CD14-positive monocyte (primary cell): ENCODE measurements at regions not wholly inside any gene's neighbourhood (a gene's known extent, or its start where the extent isn't known, plus 50 kb on each side); places are given as distances from the start of the nearest gene placed in this dataset.

Source experiments
- DNase-seq, 3 donors: peaks; one replicate each; pipeline ENCODE4 v3.0.0-alpha.2; 2011 to 2022
- H2AFZ ChIP-seq: 2 replicates; pipeline ENCODE4 v1.6.0; 2012; ENCODE audit warnings: mild to moderate bottlenecking, low read depth, low read length, inconsistent platforms; ENCODE audit not compliant: insufficient read depth, poor library complexity, severe bottlenecking
- H3K27ac ChIP-seq, 2 donors: 1 replicate in 1 of 2; 2 replicates in 1 of 2; pipeline ENCODE4 v1.5.1; 2012 to 2013; ENCODE audit warnings: low read length in 2 of 2, control low read depth in 1 of 2, inconsistent platforms in 1 of 2, low read depth in 1 of 2, mild to moderate bottlenecking in 1 of 2
- H3K27me3 ChIP-seq, 2 donors: one replicate each; pipeline versions ENCODE4 v1.6.0 to v1.6.1; 2011 to 2013; ENCODE audit warnings: low read length in 2 of 2; ENCODE audit not compliant: control insufficient read depth in 2 of 2, insufficient read depth in 2 of 2
- H3K36me3 ChIP-seq, 2 donors: replicated peaks in 1 of 2; 1 replicate in 1 of 2; 2 replicates in 1 of 2; pipeline versions ENCODE4 v1.5.1 to v1.6.1; 2012 to 2013; ENCODE audit warnings: low read length in 2 of 2, control low read depth in 1 of 2, inconsistent platforms in 1 of 2, mild to moderate bottlenecking in 1 of 2; ENCODE audit not compliant: insufficient read depth in 2 of 2, control insufficient read depth in 1 of 2
- H3K4me1 ChIP-seq, 2 donors: 1 replicate in 1 of 2; 2 replicates in 1 of 2; pipeline versions ENCODE4 v1.5.1 to v1.6.1; 2012 to 2013; ENCODE audit warnings: low read length in 2 of 2, control low read depth in 1 of 2, inconsistent platforms in 1 of 2, mild to moderate bottlenecking in 1 of 2, moderate library complexity in 1 of 2; ENCODE audit not compliant: insufficient read depth in 2 of 2, control insufficient read depth in 1 of 2
- H3K4me2 ChIP-seq: replicated peaks from 2 replicates; pipeline ENCODE3; 2012; ENCODE audit warnings: low read length, moderate library complexity, mild to moderate bottlenecking; ENCODE audit not compliant: poor library complexity, severe bottlenecking; ENCODE audit errors: extremely low read depth
- H3K4me3 ChIP-seq, 3 experiments: fragments of 200-600 bp in 1 of 3; sonication (generic) in 1 of 3; replicated peaks in 1 of 3; 1 replicate in 2 of 3; 2 replicates in 1 of 3; pipeline ENCODE4 v1.5.1; 2011 to 2013; ENCODE audit warnings: low read length in 3 of 3, mild to moderate bottlenecking in 3 of 3, control low read depth in 2 of 3, low read depth in 2 of 3, inconsistent platforms in 1 of 3, moderate library complexity in 1 of 3
- H3K79me2 ChIP-seq: 2 replicates; pipeline ENCODE4 v1.6.0; 2012; ENCODE audit warnings: mild to moderate bottlenecking, control low read depth, inconsistent platforms, low read length, moderate library complexity; ENCODE audit not compliant: insufficient read depth
- H3K9ac ChIP-seq: 2 replicates; pipeline ENCODE4 v1.6.0; 2017; ENCODE audit warnings: low read length, mild to moderate bottlenecking; ENCODE audit not compliant: insufficient read depth, poor library complexity, severe bottlenecking
- H3K9me3 ChIP-seq, 2 donors: replicated peaks in 1 of 2; 1 replicate in 1 of 2; 2 replicates in 1 of 2; pipeline versions ENCODE4 v1.5.1 to v1.6.1; 2012 to 2013; ENCODE audit warnings: low read length in 2 of 2, control low read depth in 1 of 2; ENCODE audit not compliant: control insufficient read depth in 1 of 2, insufficient read depth in 1 of 2
- H4K20me1 ChIP-seq: 2 replicates; pipeline ENCODE4 v1.6.0; 2012; ENCODE audit warnings: mild to moderate bottlenecking, low read length, control low read depth, moderate library complexity; ENCODE audit not compliant: insufficient read depth
- H3K27ac Mint-ChIP-seq, 7 donors: one replicate each; pipeline ENCODE4 v1.8.0; 2020; ENCODE audit warnings: mild to moderate bottlenecking in 7 of 7, mixed read lengths in 7 of 7, moderate library complexity in 6 of 7, inconsistent platforms in 2 of 7
- H3K27me3 Mint-ChIP-seq, 3 donors: one replicate each; pipeline ENCODE4 v1.8.0; 2021 to 2022; ENCODE audit warnings: low read depth in 3 of 3, mild to moderate bottlenecking in 3 of 3, mixed read lengths in 3 of 3, moderate library complexity in 3 of 3, inconsistent platforms in 1 of 3
- H3K36me3 Mint-ChIP-seq, 2 donors: one replicate each; pipeline ENCODE4 v1.8.0; 2020; ENCODE audit warnings: mixed read lengths in 2 of 2, inconsistent platforms in 1 of 2, mild to moderate bottlenecking in 1 of 2
- H3K4me1 Mint-ChIP-seq: one replicate; pipeline ENCODE4 v1.8.0; 2020; ENCODE audit warnings: mild to moderate bottlenecking, mixed read lengths
- H3K4me3 Mint-ChIP-seq, 2 donors: one replicate each; pipeline ENCODE4 v1.8.0; 2020; ENCODE audit warnings: mild to moderate bottlenecking in 2 of 2, mixed read lengths in 2 of 2, moderate library complexity in 1 of 2
- H3K9me3 Mint-ChIP-seq, 7 donors: one replicate each; pipeline ENCODE4 v1.8.0; 2020 to 2022; ENCODE audit warnings: mixed read lengths in 7 of 7, mild to moderate bottlenecking in 6 of 7, moderate library complexity in 6 of 7, inconsistent platforms in 2 of 7
- WGBS: methylation state at CpG from one replicate; pipeline ENCODE4 v1.1.5; 2013; ENCODE audit warnings: missing lambda C conversion rate; ENCODE audit not compliant: insufficient coverage; 5-methylcytosine and 5-hydroxymethylcytosine counted together
- intact Hi-C, 2 donors: fragments of 100-400 bp; cut with micrococcal nuclease; formaldehyde crosslinking; loops; one replicate each; pipeline versions ENCODE4 v1.15.0 to v1.15.1; 2023
- TF ChIP-seq, protein P1 (sequence below): fragments of 200-600 bp; IDR thresholded peaks from one replicate; pipeline ENCODE4 v1.8.0; 2022; ENCODE audit warnings: antibody characterized with exemption, mild to moderate bottlenecking

DNA sequence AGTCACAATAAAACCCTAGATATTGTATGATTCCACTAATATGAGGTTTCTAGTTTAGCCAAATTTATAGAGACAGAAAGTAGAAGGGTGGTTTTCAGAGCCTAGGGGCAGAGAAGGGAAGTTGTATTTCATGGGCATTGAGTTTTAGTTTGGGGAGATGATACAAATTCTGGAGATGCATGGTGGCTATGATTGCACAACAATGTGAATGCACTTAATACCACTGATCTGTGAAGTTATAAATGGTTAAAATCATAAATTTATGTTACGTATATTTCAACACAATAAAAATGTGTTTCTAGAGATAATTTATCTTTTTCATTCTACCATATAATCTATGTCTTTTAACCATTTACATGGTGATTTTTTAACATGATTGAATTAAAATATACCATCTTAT lies 779.3 kb upstream of the BRINP3 start:
- Histone ChIP-seq H3K27ac (no peak overlapping the region), H3K79me2 (no peaks in the 10 kb centered on the region), H3K4me3 (no peak overlapping the region), H3K4me1 (peaks cover 0 to 6% of the 10 kb centered on the region in 2 donors), H2AFZ (no peak overlapping the region), H3K9ac (no peak overlapping the region), H3K9me3 (no peaks in the 10 kb centered on the region), H3K36me3 (no peaks in the 10 kb centered on the region), H3K27me3 (no peaks in the 10 kb centered on the region), H3K4me2 (no peak overlapping the region), H4K20me1 (no peaks in the 10 kb centered on the region)
- no peak overlapping the region for H3K27ac Mint-ChIP-seq
- no peaks in the 10 kb centered on the region for H3K36me3 Mint-ChIP-seq
- WGBS = no CpG with 5 or more reads among the region's 1 CpG
- intact Hi-C loops = no loop called here
- no peak for DNase-seq
- peaks cover 0 to 13% (median 2%) of the 10 kb centered on the region in 7 donors for H3K9me3 Mint-ChIP-seq
- H3K4me3 Mint-ChIP-seq = no peak overlapping the region
- TF ChIP-seq, protein P1, sequence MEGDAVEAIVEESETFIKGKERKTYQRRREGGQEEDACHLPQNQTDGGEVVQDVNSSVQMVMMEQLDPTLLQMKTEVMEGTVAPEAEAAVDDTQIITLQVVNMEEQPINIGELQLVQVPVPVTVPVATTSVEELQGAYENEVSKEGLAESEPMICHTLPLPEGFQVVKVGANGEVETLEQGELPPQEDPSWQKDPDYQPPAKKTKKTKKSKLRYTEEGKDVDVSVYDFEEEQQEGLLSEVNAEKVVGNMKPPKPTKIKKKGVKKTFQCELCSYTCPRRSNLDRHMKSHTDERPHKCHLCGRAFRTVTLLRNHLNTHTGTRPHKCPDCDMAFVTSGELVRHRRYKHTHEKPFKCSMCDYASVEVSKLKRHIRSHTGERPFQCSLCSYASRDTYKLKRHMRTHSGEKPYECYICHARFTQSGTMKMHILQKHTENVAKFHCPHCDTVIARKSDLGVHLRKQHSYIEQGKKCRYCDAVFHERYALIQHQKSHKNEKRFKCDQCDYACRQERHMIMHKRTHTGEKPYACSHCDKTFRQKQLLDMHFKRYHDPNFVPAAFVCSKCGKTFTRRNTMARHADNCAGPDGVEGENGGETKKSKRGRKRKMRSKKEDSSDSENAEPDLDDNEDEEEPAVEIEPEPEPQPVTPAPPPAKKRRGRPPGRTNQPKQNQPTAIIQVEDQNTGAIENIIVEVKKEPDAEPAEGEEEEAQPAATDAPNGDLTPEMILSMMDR = no peak
- H3K27me3 Mint-ChIP-seq = peaks cover 0 to 1% (median 0%) of the 10 kb centered on the region in 3 donors
- H3K4me1 Mint-ChIP-seq = peaks cover 12% of the 10 kb centered on the region

DNA sequence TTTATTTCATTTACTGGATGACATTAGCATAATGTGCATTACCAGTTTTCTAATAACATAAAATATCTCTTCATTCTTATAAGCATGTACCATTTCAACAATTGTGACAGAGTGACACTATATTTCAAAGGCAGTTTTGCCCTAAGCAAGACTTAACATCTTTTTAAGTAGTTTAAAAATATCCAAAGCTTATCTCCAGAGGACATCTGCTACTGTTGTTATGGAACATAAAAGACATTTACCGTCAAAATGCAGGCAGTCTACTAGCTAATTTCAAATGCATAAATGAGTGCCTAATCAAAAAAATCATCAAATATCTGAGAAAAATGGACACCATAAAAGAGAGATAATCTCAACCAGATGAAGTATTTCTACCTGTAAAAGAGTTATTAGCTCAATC lies 782.4 kb upstream of the BRINP3 start:
- Histone ChIP-seq H2AFZ (no peak overlapping the region), H3K27ac (no peak overlapping the region), H3K4me2 (no peak overlapping the region), H3K4me3 (no peak overlapping the region), H3K9ac (no peak overlapping the region), H3K79me2 (no peaks in the 10 kb centered on the region), H3K4me1 (peaks cover 0 to 6% of the 10 kb centered on the region in 2 donors), H3K9me3 (no peaks in the 10 kb centered on the region), H3K27me3 (no peaks in the 10 kb centered on the region), H3K36me3 (no peaks in the 10 kb centered on the region), H4K20me1 (no peaks in the 10 kb centered on the region)
- no peaks in the 10 kb centered on the region for H3K27me3 Mint-ChIP-seq
- no CpG with 5 or more reads among the region's 1 CpG for WGBS
- no peak overlapping the region for H3K27ac Mint-ChIP-seq
- no peaks in the 10 kb centered on the region for H3K36me3 Mint-ChIP-seq
- H3K4me1 Mint-ChIP-seq = peaks cover 14% of the 10 kb centered on the region
- intact Hi-C loops = no loop called here
- no peak overlapping the region for H3K4me3 Mint-ChIP-seq
- TF ChIP-seq, protein P1 = no peak
- no peak for DNase-seq
- peaks cover 0 to 7% (median 0%) of the 10 kb centered on the region in 7 donors for H3K9me3 Mint-ChIP-seq
